ENCODE measurements at regions not wholly inside any gene's neighbourhood (a gene's known extent, or its start where the extent isn't known, plus 50 kb on each side); places are given as distances from the start of the nearest gene placed in this dataset.
A peak's percentile ranks its signal among the peaks of the same experiment; 100 is the strongest.

- DNase-seq (ENCODE audit: low read depth): no peak
- TF ChIP-seq CTCF (IDR thresholded peaks at IDR 0.05; ENCODE audit: insufficient read depth, low read depth, low read length, missing control alignments): no peak
- no peak overlapping the region for H3K4me3 ChIP-seq (ENCODE audit: low read depth, low read length)
These were observed 927.9 kb upstream of the B3GALT2 start for GRCh38 chr1:194114288-194114687.

- no peak for DNase-seq (ENCODE audit: low read depth)
- no peak overlapping the region for H3K4me3 ChIP-seq (ENCODE audit: low read depth, low read length)
- TF ChIP-seq CTCF (IDR thresholded peaks at IDR 0.05; ENCODE audit: insufficient read depth, low read depth, low read length, missing control alignments): no peak
These were observed 919.0 kb upstream of the B3GALT2 start for GRCh38 chr1:194105381-194105780.

- no peak for TF ChIP-seq CTCF (IDR thresholded peaks at IDR 0.05; ENCODE audit: insufficient read depth, low read depth, low read length, missing control alignments)
- H3K4me3 ChIP-seq (ENCODE audit: low read depth, low read length): no peak overlapping the region
- DNase-seq (ENCODE audit: low read depth): no peak
These were observed 917.9 kb upstream of the B3GALT2 start for GRCh38 chr1:194104247-194104844.

DNA sequence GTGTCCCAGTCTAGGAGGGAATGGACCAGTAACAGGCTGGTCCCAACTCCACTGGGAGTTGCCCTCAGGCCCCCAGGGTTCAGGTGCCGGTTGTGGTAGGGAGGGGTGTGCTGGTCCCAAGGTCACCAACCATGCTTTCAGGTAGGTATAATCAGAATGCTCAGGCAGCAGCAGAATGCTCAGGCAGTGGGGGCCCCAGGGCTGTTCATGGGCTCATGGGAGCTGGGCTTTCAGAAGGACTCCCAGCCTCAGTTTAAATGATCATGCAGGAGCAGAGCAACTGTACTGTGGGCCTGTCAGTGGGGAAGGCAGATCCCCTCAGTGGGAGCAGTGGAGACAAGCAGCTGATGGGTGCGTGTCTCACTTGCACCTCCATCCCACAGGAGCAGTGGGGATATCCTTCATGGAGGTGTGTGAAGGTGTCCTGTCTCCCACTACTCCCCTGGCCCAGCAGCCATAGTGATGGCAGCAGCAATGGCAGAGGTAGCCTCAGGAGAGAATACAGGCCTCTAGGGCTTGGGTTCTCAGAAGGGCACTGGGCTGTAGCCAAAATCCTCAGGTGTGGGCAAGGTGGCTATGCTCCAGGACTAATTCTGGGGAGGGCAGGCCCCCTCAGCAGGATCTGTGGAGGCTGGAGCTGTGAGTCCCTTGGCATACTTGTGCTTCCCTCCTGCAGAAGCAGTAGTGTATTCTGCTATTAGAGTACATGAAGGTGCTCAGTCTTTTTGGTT is 917.3 kb upstream of the B3GALT2 start:
- no peak for TF ChIP-seq CTCF (IDR thresholded peaks at IDR 0.05; ENCODE audit: insufficient read depth, low read depth, low read length, missing control alignments)
- H3K4me3 ChIP-seq (ENCODE audit: low read depth, low read length): no peak overlapping the region
- DNase-seq (ENCODE audit: low read depth): no peak

DNA sequence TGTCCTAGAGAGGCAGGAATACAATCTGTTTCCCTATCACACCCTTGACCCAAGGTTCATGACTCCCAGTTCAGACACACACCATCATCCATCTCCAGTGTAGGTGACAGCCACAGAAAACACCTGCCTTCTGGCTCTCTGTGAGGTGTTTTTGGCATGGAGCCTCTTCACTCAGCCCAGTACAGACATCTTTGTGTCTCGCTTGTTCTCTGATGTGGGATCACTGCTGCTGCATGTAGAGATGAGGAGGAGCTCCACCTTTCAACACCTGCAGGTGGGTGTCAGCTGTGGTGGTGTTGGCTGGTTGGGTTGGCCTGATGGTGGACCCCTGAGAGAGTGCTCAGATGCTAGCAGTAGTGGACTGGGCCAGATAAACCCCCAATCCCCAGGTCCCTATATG is 916.7 kb upstream of the B3GALT2 start:
- H3K4me3 ChIP-seq (ENCODE audit: low read depth, low read length): no peak overlapping the region
- DNase-seq (ENCODE audit: low read depth): no peak
- no peak for TF ChIP-seq CTCF (IDR thresholded peaks at IDR 0.05; ENCODE audit: insufficient read depth, low read depth, low read length, missing control alignments)

DNA sequence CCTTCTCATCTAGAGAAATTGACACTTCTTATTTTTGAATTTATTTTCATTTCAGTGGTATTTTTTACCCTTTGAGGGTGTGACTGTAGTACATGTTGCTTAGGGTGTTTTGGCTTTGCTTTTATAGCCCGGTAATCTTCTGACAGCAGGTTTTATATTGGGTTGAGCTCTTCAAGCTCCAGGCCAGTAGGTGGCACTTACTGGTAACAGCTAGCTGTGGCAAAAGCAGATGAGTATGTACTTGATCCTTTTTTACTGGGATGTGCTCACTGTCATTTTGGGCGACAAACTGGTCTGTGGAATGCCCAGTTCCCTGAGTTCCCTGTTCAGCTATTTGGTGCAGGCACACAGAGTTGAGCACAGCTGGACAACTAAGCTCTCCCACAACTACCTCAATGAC is 916.2 kb upstream of the B3GALT2 start:
- no peak overlapping the region for H3K4me3 ChIP-seq (ENCODE audit: low read depth, low read length)
- peak; percentile 9 for DNase-seq (ENCODE audit: low read depth)
- no peak for TF ChIP-seq CTCF (IDR thresholded peaks at IDR 0.05; ENCODE audit: insufficient read depth, low read depth, low read length, missing control alignments)

- no peak overlapping the region for H3K4me3 ChIP-seq (ENCODE audit: low read depth, low read length)
- no peak for TF ChIP-seq CTCF (IDR thresholded peaks at IDR 0.05; ENCODE audit: insufficient read depth, low read depth, low read length, missing control alignments)
- DNase-seq (ENCODE audit: low read depth): peak; percentile 18
These were observed 898.3 kb upstream of the B3GALT2 start for GRCh38 chr1:194084755-194085154.
